ENCODE measurements at regions not wholly inside any gene's neighbourhood (a gene's known extent, or its start where the extent isn't known, plus 50 kb on each side); places are given as distances from the start of the nearest gene placed in this dataset.

DNA sequence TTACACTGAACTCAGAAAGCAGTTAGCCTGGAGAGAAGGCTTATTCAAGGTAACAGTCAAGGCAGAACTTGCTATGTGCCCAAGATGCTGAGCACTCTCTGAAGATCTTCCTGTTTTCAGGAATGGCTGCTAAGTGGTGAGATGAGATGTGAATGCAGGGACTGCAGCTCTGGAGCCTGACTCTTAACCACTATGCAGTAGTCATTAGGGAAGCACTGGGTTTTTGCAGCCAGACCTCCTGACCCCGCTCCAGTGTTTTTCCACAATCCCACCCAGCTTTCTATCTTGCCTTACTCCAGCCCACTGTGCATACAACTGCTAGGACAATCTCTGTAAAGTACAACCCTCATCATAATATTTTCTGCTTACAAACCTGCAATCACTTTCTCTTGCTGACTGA lies 95.2 kb upstream of the LNX1 start:
- Histone ChIP-seq H3K36me3 (ENCODE audit: insufficient read depth, low read length) (no peaks in the 10 kb centered on the region), H3K9me3 (ENCODE audit: low read length) (no peaks in the 10 kb centered on the region), H3K4me3 (ENCODE audit: low read length) (no peak overlapping the region), H3K9ac (ENCODE audit: low read length) (no peak overlapping the region), H3K27ac (ENCODE audit: low read length) (no peak overlapping the region), H3K4me2 (ENCODE audit: low read length) (no peak overlapping the region), H4K20me1 (ENCODE audit: insufficient read depth) (no peaks in the 10 kb centered on the region), H3K9me2 (ENCODE audit: insufficient read depth, low read length) (no peaks in the 10 kb centered on the region), H3K79me2 (replicated peaks; ENCODE audit: insufficient read depth, low read length) (no peaks in the 10 kb centered on the region), H3K27me3 (ENCODE audit: insufficient read depth, low read depth, low read length) (no peaks in the 10 kb centered on the region), H2AFZ (ENCODE audit: low read depth, low read length) (no peak overlapping the region), H3F3A (ENCODE audit: insufficient read depth, low read length, poor library complexity, severe bottlenecking) (no peaks in the 10 kb centered on the region)
- no peak for TF ChIP-seq RAD21 (conservative IDR thresholded peaks at IDR 0.05)
- TF ChIP-seq MXI1 (conservative IDR thresholded peaks at IDR 0.05; ENCODE audit: poor library complexity, severe bottlenecking), result no peak
- TF ChIP-seq TAF1 (IDR thresholded peaks at IDR 0.05; ENCODE audit: low read depth), result no peak
- no peak for TF ChIP-seq EZH2 (IDR thresholded peaks at IDR 0.05; ENCODE audit: borderline replicate concordance, insufficient read depth, low read length, poor library complexity, severe bottlenecking)
- TF ChIP-seq, protein P1, sequence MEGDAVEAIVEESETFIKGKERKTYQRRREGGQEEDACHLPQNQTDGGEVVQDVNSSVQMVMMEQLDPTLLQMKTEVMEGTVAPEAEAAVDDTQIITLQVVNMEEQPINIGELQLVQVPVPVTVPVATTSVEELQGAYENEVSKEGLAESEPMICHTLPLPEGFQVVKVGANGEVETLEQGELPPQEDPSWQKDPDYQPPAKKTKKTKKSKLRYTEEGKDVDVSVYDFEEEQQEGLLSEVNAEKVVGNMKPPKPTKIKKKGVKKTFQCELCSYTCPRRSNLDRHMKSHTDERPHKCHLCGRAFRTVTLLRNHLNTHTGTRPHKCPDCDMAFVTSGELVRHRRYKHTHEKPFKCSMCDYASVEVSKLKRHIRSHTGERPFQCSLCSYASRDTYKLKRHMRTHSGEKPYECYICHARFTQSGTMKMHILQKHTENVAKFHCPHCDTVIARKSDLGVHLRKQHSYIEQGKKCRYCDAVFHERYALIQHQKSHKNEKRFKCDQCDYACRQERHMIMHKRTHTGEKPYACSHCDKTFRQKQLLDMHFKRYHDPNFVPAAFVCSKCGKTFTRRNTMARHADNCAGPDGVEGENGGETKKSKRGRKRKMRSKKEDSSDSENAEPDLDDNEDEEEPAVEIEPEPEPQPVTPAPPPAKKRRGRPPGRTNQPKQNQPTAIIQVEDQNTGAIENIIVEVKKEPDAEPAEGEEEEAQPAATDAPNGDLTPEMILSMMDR (IDR thresholded peaks at IDR 0.05; ENCODE audit: poor library complexity, severe bottlenecking), result no peak
- TF ChIP-seq, protein P2, sequence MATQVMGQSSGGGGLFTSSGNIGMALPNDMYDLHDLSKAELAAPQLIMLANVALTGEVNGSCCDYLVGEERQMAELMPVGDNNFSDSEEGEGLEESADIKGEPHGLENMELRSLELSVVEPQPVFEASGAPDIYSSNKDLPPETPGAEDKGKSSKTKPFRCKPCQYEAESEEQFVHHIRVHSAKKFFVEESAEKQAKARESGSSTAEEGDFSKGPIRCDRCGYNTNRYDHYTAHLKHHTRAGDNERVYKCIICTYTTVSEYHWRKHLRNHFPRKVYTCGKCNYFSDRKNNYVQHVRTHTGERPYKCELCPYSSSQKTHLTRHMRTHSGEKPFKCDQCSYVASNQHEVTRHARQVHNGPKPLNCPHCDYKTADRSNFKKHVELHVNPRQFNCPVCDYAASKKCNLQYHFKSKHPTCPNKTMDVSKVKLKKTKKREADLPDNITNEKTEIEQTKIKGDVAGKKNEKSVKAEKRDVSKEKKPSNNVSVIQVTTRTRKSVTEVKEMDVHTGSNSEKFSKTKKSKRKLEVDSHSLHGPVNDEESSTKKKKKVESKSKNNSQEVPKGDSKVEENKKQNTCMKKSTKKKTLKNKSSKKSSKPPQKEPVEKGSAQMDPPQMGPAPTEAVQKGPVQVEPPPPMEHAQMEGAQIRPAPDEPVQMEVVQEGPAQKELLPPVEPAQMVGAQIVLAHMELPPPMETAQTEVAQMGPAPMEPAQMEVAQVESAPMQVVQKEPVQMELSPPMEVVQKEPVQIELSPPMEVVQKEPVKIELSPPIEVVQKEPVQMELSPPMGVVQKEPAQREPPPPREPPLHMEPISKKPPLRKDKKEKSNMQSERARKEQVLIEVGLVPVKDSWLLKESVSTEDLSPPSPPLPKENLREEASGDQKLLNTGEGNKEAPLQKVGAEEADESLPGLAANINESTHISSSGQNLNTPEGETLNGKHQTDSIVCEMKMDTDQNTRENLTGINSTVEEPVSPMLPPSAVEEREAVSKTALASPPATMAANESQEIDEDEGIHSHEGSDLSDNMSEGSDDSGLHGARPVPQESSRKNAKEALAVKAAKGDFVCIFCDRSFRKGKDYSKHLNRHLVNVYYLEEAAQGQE (IDR thresholded peaks at IDR 0.05; ENCODE audit: borderline replicate concordance), result no peak
- TF ChIP-seq POLR2AphosphoS5 (IDR thresholded peaks at IDR 0.05), result no peak
- no peak for TF ChIP-seq EP300 (conservative IDR thresholded peaks at IDR 0.05; ENCODE audit: poor library complexity, severe bottlenecking)
- no peak for TF ChIP-seq SMC3 (conservative IDR thresholded peaks at IDR 0.05; ENCODE audit: poor library complexity)

DNA sequence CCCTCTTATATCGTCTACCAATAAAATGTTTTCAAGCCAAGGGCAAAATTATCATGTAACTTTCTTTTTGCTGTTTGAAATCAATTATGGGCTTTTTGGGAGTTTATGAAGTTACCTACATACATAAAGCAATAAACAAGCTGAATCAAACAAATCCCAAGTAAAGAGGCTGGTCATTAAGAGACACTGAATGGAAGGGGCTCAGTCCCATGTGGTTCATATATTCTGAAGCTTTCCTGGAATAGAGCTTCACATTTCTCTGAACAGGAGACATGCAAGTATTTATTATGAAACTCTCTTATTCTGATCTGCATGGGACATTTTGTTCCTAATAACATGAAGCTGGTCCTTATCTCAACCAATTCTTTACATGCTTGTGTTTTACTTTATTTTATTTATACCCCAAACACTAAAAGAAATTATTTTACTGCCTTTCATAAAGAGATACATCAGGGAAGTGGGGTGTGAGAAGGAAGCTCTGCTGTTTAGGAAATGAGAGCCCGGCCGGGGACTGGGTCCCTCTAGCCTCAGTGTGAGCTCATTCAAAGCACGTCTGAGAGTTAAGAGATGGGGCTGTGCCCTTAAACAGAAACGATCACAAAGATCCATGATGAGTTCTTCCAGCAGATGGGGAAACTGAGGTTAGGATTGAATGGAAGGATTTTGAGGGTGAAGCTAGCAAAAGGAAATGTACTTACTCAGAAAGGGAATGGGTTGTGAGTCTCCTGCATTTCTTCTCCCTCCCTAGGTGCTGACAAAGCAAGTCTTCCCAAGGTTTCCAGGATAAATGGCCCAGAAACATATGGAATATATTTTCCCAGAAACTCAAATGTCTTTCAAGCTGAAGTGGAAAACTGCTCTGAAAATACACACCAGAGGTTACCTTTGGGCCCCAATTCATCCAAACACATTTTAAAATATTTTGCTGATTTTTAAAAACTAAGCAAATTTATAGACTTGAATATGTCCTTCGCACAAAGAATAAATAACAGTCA lies 93.1 kb upstream of the LNX1 start:
- Histone ChIP-seq H3F3A (ENCODE audit: insufficient read depth, low read length, poor library complexity, severe bottlenecking) (no peaks in the 10 kb centered on the region), H2AFZ (ENCODE audit: low read depth, low read length) (no peak overlapping the region), H4K20me1 (ENCODE audit: insufficient read depth) (no peaks in the 10 kb centered on the region), H3K4me3 (ENCODE audit: low read length) (no peak overlapping the region), H3K4me2 (ENCODE audit: low read length) (no peak overlapping the region), H3K79me2 (replicated peaks; ENCODE audit: insufficient read depth, low read length) (no peaks in the 10 kb centered on the region), H3K9me2 (ENCODE audit: insufficient read depth, low read length) (no peaks in the 10 kb centered on the region), H3K36me3 (ENCODE audit: insufficient read depth, low read length) (no peaks in the 10 kb centered on the region), H3K27me3 (ENCODE audit: insufficient read depth, low read depth, low read length) (no peaks in the 10 kb centered on the region), H3K27ac (ENCODE audit: low read length) (no peak overlapping the region), H3K9ac (ENCODE audit: low read length) (no peak overlapping the region), H3K9me3 (ENCODE audit: low read length) (no peaks in the 10 kb centered on the region)
- no peak for TF ChIP-seq EP300 (conservative IDR thresholded peaks at IDR 0.05; ENCODE audit: poor library complexity, severe bottlenecking)
- TF ChIP-seq RAD21 (conservative IDR thresholded peaks at IDR 0.05), result no peak
- TF ChIP-seq TAF1 (IDR thresholded peaks at IDR 0.05; ENCODE audit: low read depth), result no peak
- TF ChIP-seq, protein P2 (IDR thresholded peaks at IDR 0.05; ENCODE audit: borderline replicate concordance), result no peak
- TF ChIP-seq MXI1 (conservative IDR thresholded peaks at IDR 0.05; ENCODE audit: poor library complexity, severe bottlenecking), result no peak
- no peak for TF ChIP-seq SMC3 (conservative IDR thresholded peaks at IDR 0.05; ENCODE audit: poor library complexity)
- TF ChIP-seq, protein P1 (IDR thresholded peaks at IDR 0.05; ENCODE audit: poor library complexity, severe bottlenecking), result no peak
- no peak for TF ChIP-seq POLR2AphosphoS5 (IDR thresholded peaks at IDR 0.05)
- no peak for TF ChIP-seq EZH2 (IDR thresholded peaks at IDR 0.05; ENCODE audit: borderline replicate concordance, insufficient read depth, low read length, poor library complexity, severe bottlenecking)
